Choroid plexus epithelial cell (primary cell): ENCODE measurements at regions not wholly inside any gene's neighbourhood (a gene's known extent, or its start where the extent isn't known, plus 50 kb on each side); places are given as distances from the start of the nearest gene placed in this dataset.

Source experiments
- DNase-seq: peaks from one replicate; pipeline ENCODE4 v3.0.0-alpha.2; 2010; ENCODE audit warnings: low read depth
- H3K4me3 ChIP-seq: 2 replicates; pipeline ENCODE4 v1.5.1; 2011; ENCODE audit warnings: low read depth, mild to moderate bottlenecking, control low read depth, low read length, moderate library complexity
- TF ChIP-seq, protein P1 (sequence below): conservative IDR thresholded peaks from 2 replicates; pipeline ENCODE4 v1.5.1; 2011; ENCODE audit warnings: low read depth, mild to moderate bottlenecking, control low read depth, inconsistent platforms, low read length, moderate library complexity

DNA sequence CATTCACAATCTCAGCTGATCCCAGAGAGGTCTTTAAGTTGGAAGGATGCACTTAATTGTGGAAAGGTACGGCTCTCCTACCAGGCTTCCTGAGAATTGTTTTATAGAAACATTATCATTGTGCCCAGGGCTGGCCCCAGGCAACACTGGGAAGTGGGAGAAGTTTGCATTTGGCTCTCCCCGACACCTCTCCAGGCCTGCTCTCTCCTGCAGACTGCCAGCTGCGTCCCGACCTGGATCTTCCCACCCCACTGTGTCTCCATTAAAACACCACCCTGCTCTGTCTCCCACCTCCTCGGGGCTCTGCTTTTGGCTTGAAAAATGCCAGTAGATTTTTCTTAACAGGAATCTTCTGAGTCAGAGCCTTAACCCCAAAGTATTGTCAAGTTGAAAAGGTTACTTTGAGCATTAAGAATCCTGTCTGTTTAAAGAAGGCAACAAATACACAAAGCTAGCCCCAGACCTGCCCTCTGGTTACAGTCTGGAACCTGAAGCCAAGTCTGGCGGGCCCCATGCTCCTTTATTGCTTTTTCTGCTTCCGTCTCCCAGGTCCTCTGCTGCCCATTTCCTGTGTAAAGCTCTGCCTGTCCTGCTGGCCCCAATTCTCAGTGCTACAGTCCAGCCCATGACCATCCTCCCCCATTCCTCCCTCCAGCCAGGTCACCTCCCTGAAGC, 530.2 kb downstream of the SOX6 start:
- TF ChIP-seq, protein P1, sequence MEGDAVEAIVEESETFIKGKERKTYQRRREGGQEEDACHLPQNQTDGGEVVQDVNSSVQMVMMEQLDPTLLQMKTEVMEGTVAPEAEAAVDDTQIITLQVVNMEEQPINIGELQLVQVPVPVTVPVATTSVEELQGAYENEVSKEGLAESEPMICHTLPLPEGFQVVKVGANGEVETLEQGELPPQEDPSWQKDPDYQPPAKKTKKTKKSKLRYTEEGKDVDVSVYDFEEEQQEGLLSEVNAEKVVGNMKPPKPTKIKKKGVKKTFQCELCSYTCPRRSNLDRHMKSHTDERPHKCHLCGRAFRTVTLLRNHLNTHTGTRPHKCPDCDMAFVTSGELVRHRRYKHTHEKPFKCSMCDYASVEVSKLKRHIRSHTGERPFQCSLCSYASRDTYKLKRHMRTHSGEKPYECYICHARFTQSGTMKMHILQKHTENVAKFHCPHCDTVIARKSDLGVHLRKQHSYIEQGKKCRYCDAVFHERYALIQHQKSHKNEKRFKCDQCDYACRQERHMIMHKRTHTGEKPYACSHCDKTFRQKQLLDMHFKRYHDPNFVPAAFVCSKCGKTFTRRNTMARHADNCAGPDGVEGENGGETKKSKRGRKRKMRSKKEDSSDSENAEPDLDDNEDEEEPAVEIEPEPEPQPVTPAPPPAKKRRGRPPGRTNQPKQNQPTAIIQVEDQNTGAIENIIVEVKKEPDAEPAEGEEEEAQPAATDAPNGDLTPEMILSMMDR = no peak
- DNase-seq = no peak
- no peak overlapping the region for H3K4me3 ChIP-seq

DNA sequence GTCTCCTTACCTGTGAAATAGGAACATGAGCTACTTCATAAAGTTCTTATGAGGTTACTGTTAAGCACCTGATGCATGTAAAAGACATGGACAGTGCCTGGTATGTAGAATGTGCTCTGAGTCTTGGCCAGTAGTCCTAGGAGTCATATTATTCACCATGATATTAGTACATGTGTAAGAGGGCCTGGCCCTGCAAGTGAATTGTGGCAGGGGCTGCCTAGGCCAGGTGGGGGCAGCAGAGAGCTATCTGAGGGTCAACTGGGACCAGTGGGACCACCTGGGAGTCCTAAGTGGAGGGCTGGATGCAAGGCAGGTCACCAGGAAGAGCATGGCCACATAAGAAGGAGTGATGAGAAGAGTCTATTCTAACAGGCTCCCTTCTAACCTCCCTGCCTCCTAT, 529.5 kb downstream of the SOX6 start:
- TF ChIP-seq, protein P1 = peak; percentile 61
- H3K4me3 ChIP-seq = no peak overlapping the region
- peak; percentile 21 for DNase-seq

DNA sequence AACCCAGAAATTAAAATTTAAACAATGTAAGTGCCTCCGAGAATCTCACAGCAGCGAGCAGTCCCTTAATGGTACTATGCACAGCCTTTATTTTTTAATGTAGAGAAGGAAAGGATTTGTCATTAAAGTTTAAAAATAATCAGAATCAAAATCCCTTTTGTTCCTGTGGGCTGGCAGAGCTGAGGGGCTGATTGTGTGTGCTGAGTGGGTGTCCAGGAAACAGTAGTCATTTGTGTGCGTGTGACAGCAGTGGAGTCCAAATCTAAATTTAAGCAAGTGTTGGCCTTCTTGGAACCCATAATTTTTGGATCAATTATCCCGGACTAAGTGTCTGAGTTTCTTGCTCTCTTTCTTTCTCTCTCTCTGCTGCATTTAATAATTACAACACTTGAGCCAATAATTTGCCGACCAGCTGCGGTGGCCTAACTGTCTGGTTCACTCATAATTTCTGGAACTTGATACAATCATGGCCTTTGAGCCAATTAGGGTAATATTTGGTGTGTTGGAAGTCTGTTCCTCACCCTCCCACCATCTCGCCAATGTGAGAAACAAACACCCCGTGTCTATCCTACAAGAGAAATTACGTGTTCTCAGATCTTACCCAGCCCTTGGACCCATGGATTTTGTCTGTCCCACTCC, 528.0 kb downstream of the SOX6 start:
- TF ChIP-seq, protein P1 = no peak
- DNase-seq = no peak
- no peak overlapping the region for H3K4me3 ChIP-seq

DNA sequence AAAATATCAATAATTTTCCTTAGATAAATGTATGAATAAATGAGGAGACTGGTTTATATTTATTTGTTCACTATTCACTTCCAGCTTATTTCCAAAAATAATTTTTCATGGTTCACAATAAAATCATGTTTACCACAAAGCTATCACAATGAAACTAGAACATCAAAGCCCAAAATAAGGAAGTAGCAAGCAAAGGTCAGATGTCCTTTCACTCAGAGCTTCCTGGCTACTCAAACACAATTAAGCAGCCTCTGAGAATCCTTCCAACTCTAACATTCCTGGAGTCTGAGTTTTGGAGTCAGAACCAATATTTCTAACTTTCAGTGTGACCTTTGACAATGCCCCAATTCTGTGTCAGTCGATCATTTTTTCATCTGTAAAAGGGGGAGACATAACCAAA, 527.0 kb downstream of the SOX6 start:
- DNase-seq = no peak
- H3K4me3 ChIP-seq = no peak overlapping the region
- TF ChIP-seq, protein P1 = no peak

DNA sequence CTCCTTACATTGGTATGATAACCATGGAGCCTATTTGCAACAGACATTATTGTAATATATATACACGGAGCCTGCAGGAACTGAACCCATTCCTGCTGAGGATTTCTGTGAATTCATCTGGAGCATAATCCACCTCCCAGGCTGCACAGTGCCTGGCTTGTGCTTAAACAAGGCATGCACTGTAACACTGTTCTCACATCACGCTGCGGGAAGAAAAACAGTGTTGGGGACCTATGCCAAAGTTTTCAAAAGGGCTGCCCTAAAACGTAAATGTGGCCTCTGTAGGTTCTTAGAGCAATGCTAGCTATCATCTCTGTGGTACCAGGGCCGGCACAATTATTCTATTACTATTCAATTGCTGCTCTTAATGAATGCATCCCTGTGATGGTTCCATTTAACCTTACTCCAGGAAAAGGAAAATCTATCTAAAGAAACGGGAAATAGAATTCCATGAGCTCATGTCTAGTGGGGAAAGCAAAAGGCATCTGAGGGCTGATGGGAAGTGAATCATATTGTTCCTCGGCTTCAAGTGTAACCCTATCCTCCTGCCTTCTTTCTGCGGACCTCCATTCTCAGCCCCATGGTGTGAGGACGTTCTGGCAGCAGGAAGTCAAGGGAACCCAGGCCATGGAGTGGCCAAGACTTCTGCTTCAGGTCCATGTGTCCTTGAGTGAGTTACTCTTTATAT, 525.5 kb downstream of the SOX6 start:
- peak; percentile 33 for DNase-seq
- no peak overlapping the region for H3K4me3 ChIP-seq
- TF ChIP-seq, protein P1 = no peak

DNA sequence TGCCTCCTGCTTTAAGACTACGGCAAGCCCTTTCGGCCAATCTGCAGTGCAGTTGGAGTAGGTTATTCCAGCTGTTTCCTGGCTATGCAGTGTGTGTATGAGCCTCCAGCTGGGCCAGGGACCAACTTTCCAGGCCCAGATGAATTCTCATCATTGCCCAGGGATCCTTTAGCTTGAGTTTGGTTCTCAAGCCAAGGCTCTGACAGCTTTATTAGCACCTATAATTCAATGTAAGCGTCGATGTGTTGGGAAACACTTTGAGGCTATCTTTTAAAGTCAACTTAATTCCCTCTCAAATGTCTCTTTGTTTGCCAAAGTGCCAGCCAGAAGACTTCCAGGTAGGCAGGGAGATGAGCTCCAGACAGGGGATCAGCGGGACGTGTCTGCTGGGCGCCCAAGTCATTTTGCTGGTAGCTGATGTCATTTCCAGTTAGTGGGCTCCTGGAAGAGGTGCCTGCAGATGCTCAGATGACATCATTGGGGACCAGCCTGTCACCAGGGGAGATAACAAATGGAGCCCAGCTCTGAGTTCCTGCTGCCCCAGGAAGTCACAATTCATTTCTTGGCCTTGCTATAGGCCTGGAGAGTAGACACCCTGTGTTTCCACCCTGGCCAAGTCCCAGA, 520.4 kb downstream of the SOX6 start:
- no peak overlapping the region for H3K4me3 ChIP-seq
- no peak for DNase-seq
- TF ChIP-seq, protein P1 = no peak
